WTC11 (cell line): ENCODE measurements at regions not wholly inside any gene's neighbourhood (a gene's known extent, or its start where the extent isn't known, plus 50 kb on each side); places are given as distances from the start of the nearest gene placed in this dataset.

Experiments
- ATAC-seq: fragments of 200-7000 bp; cut with Tn5 transposase; 2 replicates; pipeline ENCODE4 v1.10.0; 2021; ENCODE audit warnings: mild to moderate bottlenecking, moderate library complexity
- CTCF ChIA-PET: fragments of 300-600 bp; sonication (Branson Sonifier 250); formaldehyde crosslinking; loops from one replicate; lab custom pipeline; 2021; ENCODE audit warnings: antibody characterized with exemption; lab: Charles Lee
- POLR2A ChIA-PET: fragments of 350-600 bp; sonication (Branson Sonifier 250); formaldehyde crosslinking; loops from one replicate; lab custom pipeline; 2021; ENCODE audit warnings: antibody characterized with exemption; lab: Charles Lee
- DNase-seq: peaks from one replicate; pipeline ENCODE4 v3.0.0; 2021; ENCODE audit warnings: low spot score
- H3K27ac Mint-ChIP-seq: 2 replicates; pipeline ENCODE4 v1.8.0; 2021; ENCODE audit warnings: mixed read lengths
- H3K27me3 Mint-ChIP-seq: 2 replicates; pipeline ENCODE4 v1.8.0; 2021; ENCODE audit warnings: low read depth, mild to moderate bottlenecking, moderate library complexity, mixed read lengths
- H3K36me3 Mint-ChIP-seq: 2 replicates; pipeline ENCODE4 v1.8.0; 2021; ENCODE audit warnings: mixed read lengths
- H3K4me1 Mint-ChIP-seq: 2 replicates; pipeline ENCODE4 v1.8.0; 2022; ENCODE audit warnings: mixed read lengths
- H3K4me3 Mint-ChIP-seq: 2 replicates; pipeline ENCODE4 v1.8.0; 2021; ENCODE audit warnings: mild to moderate bottlenecking, moderate library complexity, mixed read lengths
- H3K9me3 Mint-ChIP-seq: 2 replicates; pipeline ENCODE4 v1.8.0; 2021; ENCODE audit warnings: mixed read lengths
- CREM ChIP-seq: sonication (generic); formaldehyde crosslinking; IDR thresholded peaks from 2 replicates; pipeline ENCODE4 v1.8.1; 2022; ENCODE audit warnings: mild to moderate bottlenecking, missing genetic modification reagents, moderate library complexity
- ESRRA ChIP-seq: sonication (generic); formaldehyde crosslinking; IDR thresholded peaks from 2 replicates; pipeline ENCODE4 v1.8.1; 2022; ENCODE audit warnings: mild to moderate bottlenecking, missing genetic modification reagents, borderline replicate concordance
- FOXJ3 ChIP-seq: sonication (generic); formaldehyde crosslinking; IDR thresholded peaks from 2 replicates; pipeline ENCODE4 v1.9.0; 2021; ENCODE audit warnings: missing genetic modification reagents, mild to moderate bottlenecking, borderline replicate concordance
- IRF2 ChIP-seq: sonication (generic); formaldehyde crosslinking; IDR thresholded peaks from 2 replicates; pipeline ENCODE4 v1.8.0; 2022; ENCODE audit warnings: low read depth, missing genetic modification reagents, borderline replicate concordance
- JAZF1 ChIP-seq: fragments of 250-450 bp; sonication (Bioruptor Pico); IDR thresholded peaks from 2 replicates; pipeline ENCODE4 v1.9.0; 2021; ENCODE audit warnings: moderate library complexity, mild to moderate bottlenecking, inconsistent platforms
- MXD4 ChIP-seq: fragments of 250-450 bp; sonication (Bioruptor Pico); IDR thresholded peaks from 2 replicates; pipeline ENCODE4 v1.8.0; 2021; ENCODE audit warnings: mild to moderate bottlenecking, moderate library complexity, borderline replicate concordance
- NFATC4 ChIP-seq: fragments of 250-450 bp; sonication (Bioruptor Pico); IDR thresholded peaks from 2 replicates; pipeline ENCODE4 v1.9.0; 2021; ENCODE audit warnings: mild to moderate bottlenecking
- NFYB ChIP-seq: sonication (generic); formaldehyde crosslinking; conservative IDR thresholded peaks from 2 replicates; pipeline ENCODE4 v1.8.0; 2022; ENCODE audit warnings: low read depth, missing genetic modification reagents
- NR3C1 ChIP-seq: sonication (generic); formaldehyde crosslinking; conservative IDR thresholded peaks from 2 replicates; pipeline ENCODE4 v1.8.1; 2023; ENCODE audit warnings: low read depth, mild to moderate bottlenecking, missing genetic modification reagents
- OVOL2 ChIP-seq: fragments of 250-450 bp; sonication (Bioruptor Pico); IDR thresholded peaks from 2 replicates; pipeline ENCODE4 v1.9.0; 2021; ENCODE audit warnings: mild to moderate bottlenecking, borderline replicate concordance
- TEAD1 ChIP-seq: sonication (generic); formaldehyde crosslinking; IDR thresholded peaks from 2 replicates; pipeline ENCODE4 v1.8.0; 2022; ENCODE audit warnings: mild to moderate bottlenecking, missing genetic modification reagents
- ZNF121 ChIP-seq: sonication (generic); formaldehyde crosslinking; IDR thresholded peaks from 2 replicates; pipeline ENCODE4 v1.8.0; 2023; ENCODE audit warnings: missing genetic modification reagents
- ZNF232 ChIP-seq: sonication (generic); formaldehyde crosslinking; IDR thresholded peaks from 2 replicates; pipeline ENCODE4 v1.8.0; 2022; ENCODE audit warnings: mild to moderate bottlenecking, missing genetic modification reagents
- ZNF263 ChIP-seq: sonication (generic); formaldehyde crosslinking; IDR thresholded peaks from 2 replicates; pipeline ENCODE4 v1.8.1; 2022; ENCODE audit warnings: low read depth, mild to moderate bottlenecking, moderate library complexity, missing genetic modification reagents
- ZNF317 ChIP-seq: sonication (generic); formaldehyde crosslinking; IDR thresholded peaks from 2 replicates; pipeline ENCODE4 v1.8.1; 2023; ENCODE audit warnings: low read depth, mild to moderate bottlenecking, moderate library complexity, missing genetic modification reagents, borderline replicate concordance
- ZNF423 ChIP-seq: fragments of 250-450 bp; sonication (Bioruptor Pico); IDR thresholded peaks from 2 replicates; pipeline ENCODE4 v2.1.2; 2022; ENCODE audit warnings: mild to moderate bottlenecking, moderate library complexity
- TF ChIP-seq, protein P1 (sequence below): fragments of 250-450 bp; sonication (Bioruptor Pico); IDR thresholded peaks from 2 replicates; pipeline ENCODE4 v1.9.0; 2021; ENCODE audit warnings: mild to moderate bottlenecking
- TF ChIP-seq, protein P2 (sequence below): sonication (generic); formaldehyde crosslinking; IDR thresholded peaks from 2 replicates; pipeline ENCODE4 v1.8.0; 2022; ENCODE audit warnings: mild to moderate bottlenecking, missing genetic modification reagents
- TF ChIP-seq, protein P3 (sequence below): sonication (generic); formaldehyde crosslinking; IDR thresholded peaks from 2 replicates; pipeline ENCODE4 v1.8.1; 2023; ENCODE audit warnings: mild to moderate bottlenecking, missing genetic modification reagents

DNA sequence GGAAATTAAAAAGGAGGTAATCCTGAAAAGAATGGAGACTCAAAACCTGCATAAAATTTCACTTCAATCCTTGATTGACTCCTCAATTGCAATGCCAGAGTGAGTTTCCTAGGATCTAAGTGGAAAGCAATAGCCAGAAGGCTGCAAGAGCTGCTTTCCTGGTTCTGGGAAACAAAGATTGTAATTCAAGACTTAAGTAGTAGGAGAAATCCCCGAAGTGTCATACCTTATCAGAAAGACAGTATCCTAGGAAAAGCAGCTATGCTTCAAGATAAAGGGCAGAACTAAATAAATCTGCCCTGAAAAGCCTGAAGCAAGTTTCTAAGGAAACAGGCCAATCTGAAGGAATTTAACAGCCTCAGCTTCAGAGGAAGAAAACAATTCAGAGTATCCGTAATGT is 390.2 kb downstream of the DSC3 start:
- ChIA-PET POLR2A (no interaction called here), CTCF (no interaction called here)
- ATAC-seq (no peak), DNase-seq (no peak)
- Mint-ChIP-seq H3K4me3 (no peak overlapping the region), H3K36me3 (peaks cover 6% of the 10 kb centered on the region), H3K9me3 (peaks cover 16% of the 10 kb centered on the region), H3K27me3 (no peaks in the 10 kb centered on the region), H3K4me1 (peaks cover 7% of the 10 kb centered on the region), H3K27ac (no peak overlapping the region)
- TF ChIP-seq OVOL2 (CRISPR knock-in tag) (no peak), FOXJ3 (CRISPR knock-in tag) (no peak), JAZF1 (CRISPR knock-in tag) (no peak), CREM (CRISPR knock-in tag) (no peak), ESRRA (no peak), MXD4 (CRISPR knock-in tag) (no peak), NR3C1 (CRISPR knock-in tag) (no peak), ZNF423 (CRISPR knock-in tag) (no peak)
- TF ChIP-seq, protein P1, sequence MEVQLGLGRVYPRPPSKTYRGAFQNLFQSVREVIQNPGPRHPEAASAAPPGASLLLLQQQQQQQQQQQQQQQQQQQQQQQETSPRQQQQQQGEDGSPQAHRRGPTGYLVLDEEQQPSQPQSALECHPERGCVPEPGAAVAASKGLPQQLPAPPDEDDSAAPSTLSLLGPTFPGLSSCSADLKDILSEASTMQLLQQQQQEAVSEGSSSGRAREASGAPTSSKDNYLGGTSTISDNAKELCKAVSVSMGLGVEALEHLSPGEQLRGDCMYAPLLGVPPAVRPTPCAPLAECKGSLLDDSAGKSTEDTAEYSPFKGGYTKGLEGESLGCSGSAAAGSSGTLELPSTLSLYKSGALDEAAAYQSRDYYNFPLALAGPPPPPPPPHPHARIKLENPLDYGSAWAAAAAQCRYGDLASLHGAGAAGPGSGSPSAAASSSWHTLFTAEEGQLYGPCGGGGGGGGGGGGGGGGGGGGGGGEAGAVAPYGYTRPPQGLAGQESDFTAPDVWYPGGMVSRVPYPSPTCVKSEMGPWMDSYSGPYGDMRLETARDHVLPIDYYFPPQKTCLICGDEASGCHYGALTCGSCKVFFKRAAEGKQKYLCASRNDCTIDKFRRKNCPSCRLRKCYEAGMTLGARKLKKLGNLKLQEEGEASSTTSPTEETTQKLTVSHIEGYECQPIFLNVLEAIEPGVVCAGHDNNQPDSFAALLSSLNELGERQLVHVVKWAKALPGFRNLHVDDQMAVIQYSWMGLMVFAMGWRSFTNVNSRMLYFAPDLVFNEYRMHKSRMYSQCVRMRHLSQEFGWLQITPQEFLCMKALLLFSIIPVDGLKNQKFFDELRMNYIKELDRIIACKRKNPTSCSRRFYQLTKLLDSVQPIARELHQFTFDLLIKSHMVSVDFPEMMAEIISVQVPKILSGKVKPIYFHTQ (CRISPR knock-in tag), result no peak

DNA sequence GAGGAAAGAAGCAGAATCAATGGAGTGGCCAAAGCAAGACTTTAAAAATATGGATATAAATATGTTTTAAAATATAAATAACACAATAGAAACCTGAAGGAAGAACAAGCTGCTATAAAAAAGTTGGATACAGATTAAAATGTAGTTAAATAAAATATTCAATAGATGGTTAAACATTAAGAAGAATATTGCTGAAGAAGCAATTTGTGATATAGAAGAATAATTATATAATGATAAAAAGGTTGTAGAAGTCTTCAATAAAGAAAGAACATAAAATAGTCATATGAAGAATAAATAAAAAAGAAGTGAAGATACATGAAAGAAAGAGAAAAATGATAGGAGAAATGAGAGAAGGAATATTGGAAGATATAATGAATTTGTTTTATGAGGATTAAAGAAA is 392.0 kb downstream of the DSC3 start:
- Mint-ChIP-seq H3K4me3 (no peak overlapping the region), H3K27ac (no peak overlapping the region)
- TF ChIP-seq, protein P2, sequence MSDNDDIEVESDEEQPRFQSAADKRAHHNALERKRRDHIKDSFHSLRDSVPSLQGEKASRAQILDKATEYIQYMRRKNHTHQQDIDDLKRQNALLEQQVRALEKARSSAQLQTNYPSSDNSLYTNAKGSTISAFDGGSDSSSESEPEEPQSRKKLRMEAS (CRISPR knock-in tag), result no peak
- no peak for TF ChIP-seq ZNF121
- TF ChIP-seq ZNF317 (CRISPR knock-in tag), result no peak
- no peak for TF ChIP-seq ZNF232
- TF ChIP-seq IRF2 (CRISPR knock-in tag), result no peak
- TF ChIP-seq TEAD1 (CRISPR knock-in tag), result no peak
- TF ChIP-seq CREM (CRISPR knock-in tag), result no peak
- no peak for TF ChIP-seq NFYB (CRISPR knock-in tag)
- no peak for TF ChIP-seq NFATC4
- TF ChIP-seq, protein P3, sequence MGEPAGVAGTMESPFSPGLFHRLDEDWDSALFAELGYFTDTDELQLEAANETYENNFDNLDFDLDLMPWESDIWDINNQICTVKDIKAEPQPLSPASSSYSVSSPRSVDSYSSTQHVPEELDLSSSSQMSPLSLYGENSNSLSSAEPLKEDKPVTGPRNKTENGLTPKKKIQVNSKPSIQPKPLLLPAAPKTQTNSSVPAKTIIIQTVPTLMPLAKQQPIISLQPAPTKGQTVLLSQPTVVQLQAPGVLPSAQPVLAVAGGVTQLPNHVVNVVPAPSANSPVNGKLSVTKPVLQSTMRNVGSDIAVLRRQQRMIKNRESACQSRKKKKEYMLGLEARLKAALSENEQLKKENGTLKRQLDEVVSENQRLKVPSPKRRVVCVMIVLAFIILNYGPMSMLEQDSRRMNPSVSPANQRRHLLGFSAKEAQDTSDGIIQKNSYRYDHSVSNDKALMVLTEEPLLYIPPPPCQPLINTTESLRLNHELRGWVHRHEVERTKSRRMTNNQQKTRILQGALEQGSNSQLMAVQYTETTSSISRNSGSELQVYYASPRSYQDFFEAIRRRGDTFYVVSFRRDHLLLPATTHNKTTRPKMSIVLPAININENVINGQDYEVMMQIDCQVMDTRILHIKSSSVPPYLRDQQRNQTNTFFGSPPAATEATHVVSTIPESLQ (CRISPR knock-in tag), result no peak
- TF ChIP-seq, all 79 proteins: peak for 0
- ChIA-PET CTCF (no interaction called here), POLR2A (no interaction called here)
- no peaks in the 10 kb centered on the region for H3K9me3 Mint-ChIP-seq
- no peaks in the 10 kb centered on the region for H3K27me3 Mint-ChIP-seq
- no peak for ATAC-seq
- peaks cover 7% of the 10 kb centered on the region for H3K4me1 Mint-ChIP-seq
- no peaks in the 10 kb centered on the region for H3K36me3 Mint-ChIP-seq
- no peak for DNase-seq

DNA sequence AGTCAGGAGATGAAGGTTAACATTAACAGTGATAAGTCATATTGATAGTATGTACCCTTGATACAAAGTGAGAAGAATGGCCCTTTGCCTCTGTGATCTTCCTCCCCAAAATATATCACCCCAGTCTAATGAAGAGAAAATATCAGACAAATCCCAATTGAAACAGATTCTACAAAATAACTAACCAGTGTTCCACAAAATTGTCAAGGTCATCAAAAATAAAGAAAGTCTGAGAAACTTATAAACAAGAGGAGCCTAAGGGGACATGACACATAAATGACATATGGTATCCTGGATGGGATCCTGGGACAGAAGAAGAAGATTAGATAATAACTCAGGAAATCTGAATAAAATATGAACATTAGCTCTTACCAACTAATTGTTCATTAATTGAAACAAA is 398.4 kb downstream of the DSC3 start:
- H3K36me3 Mint-ChIP-seq, result no peaks in the 10 kb centered on the region
- no peak overlapping the region for H3K4me3 Mint-ChIP-seq
- H3K27me3 Mint-ChIP-seq, result no peaks in the 10 kb centered on the region
- no peaks in the 10 kb centered on the region for H3K4me1 Mint-ChIP-seq
- ChIA-PET POLR2A (no interaction called here), CTCF (no interaction called here)
- DNase-seq (no peak), ATAC-seq (no peak)
- no peak overlapping the region for H3K27ac Mint-ChIP-seq
- H3K9me3 Mint-ChIP-seq, result no peaks in the 10 kb centered on the region
- no peak for TF ChIP-seq ZNF263
